SK-N-SH treated with all-trans-retinoic acid at 6 μM for 48 hours (cell line): ENCODE measurements at regions not wholly inside any gene's neighbourhood (a gene's known extent, or its start where the extent isn't known, plus 50 kb on each side); places are given as distances from the start of the nearest gene placed in this dataset.

ENCODE experiments used
- ATAC-seq: fragments of 200-7000 bp; cut with Tn5 transposase; 3 replicates; pipeline ENCODE4 v1.9.1; 2020; ENCODE audit warnings: mild to moderate bottlenecking, moderate library complexity
- ARNTL ChIP-seq: fragments of 450-650 bp; formaldehyde crosslinking; IDR thresholded peaks from 2 replicates; pipeline ENCODE4 v1.5.0; 2020; ENCODE audit warnings: low read depth, mild to moderate bottlenecking, moderate library complexity, borderline replicate concordance
- CREB5 ChIP-seq: fragments of 250-450 bp; sonication (Bioruptor Pico); IDR thresholded peaks from 2 replicates; pipeline ENCODE4 v1.5.1; 2020; ENCODE audit warnings: low read depth, mild to moderate bottlenecking, moderate library complexity
- CSDC2 ChIP-seq: fragments of 250-450 bp; sonication (Bioruptor Pico); IDR thresholded peaks from 2 replicates; pipeline ENCODE4 v1.5.0; 2020; ENCODE audit warnings: mild to moderate bottlenecking, moderate library complexity
- CSRNP3 ChIP-seq: fragments of 250-450 bp; sonication (Bioruptor Pico); IDR thresholded peaks from 2 replicates; pipeline ENCODE4 v1.5.1; 2021; ENCODE audit warnings: mild to moderate bottlenecking, moderate library complexity
- ESRRG ChIP-seq: fragments of 250-450 bp; sonication (Bioruptor Pico); IDR thresholded peaks from 2 replicates; pipeline ENCODE4 v1.6.1; 2021; ENCODE audit warnings: mild to moderate bottlenecking
- GLIS3 ChIP-seq: fragments of 250-450 bp; sonication (Bioruptor Pico); IDR thresholded peaks from 2 replicates; pipeline ENCODE4 v1.5.0; 2020; ENCODE audit warnings: mild to moderate bottlenecking, moderate library complexity
- ISL1 ChIP-seq: fragments of 250-450 bp; sonication (Bioruptor Pico); IDR thresholded peaks from 2 replicates; pipeline ENCODE4 v2.1.2; 2022; ENCODE audit warnings: mild to moderate bottlenecking, moderate library complexity
- OSR1 ChIP-seq: fragments of 250-450 bp; sonication (Bioruptor Pico); IDR thresholded peaks from 2 replicates; pipeline ENCODE4 v1.8.0; 2022; ENCODE audit warnings: moderate library complexity, mild to moderate bottlenecking, inconsistent platforms
- PATZ1 ChIP-seq: fragments of 250-450 bp; sonication (Bioruptor Pico); IDR thresholded peaks from 2 replicates; pipeline ENCODE4 v1.8.0; 2020; ENCODE audit warnings: mild to moderate bottlenecking, moderate library complexity, borderline replicate concordance
- PPARA ChIP-seq: fragments of 250-450 bp; sonication (Bioruptor Pico); IDR thresholded peaks from 2 replicates; pipeline ENCODE4 v1.5.0; 2020; ENCODE audit warnings: mild to moderate bottlenecking, borderline replicate concordance
- RARB ChIP-seq: fragments of 250-450 bp; sonication (Bioruptor Pico); IDR thresholded peaks from 2 replicates; pipeline ENCODE4 v1.8.0; 2021; ENCODE audit warnings: mild to moderate bottlenecking, moderate library complexity
- TOX ChIP-seq: fragments of 250-450 bp; sonication (Bioruptor Pico); IDR thresholded peaks from 2 replicates; pipeline ENCODE4 v1.8.0; 2021; ENCODE audit warnings: mild to moderate bottlenecking, moderate library complexity, borderline replicate concordance
- TSHZ2 ChIP-seq: fragments of 250-450 bp; sonication (Bioruptor Pico); IDR thresholded peaks from 2 replicates; pipeline ENCODE4 v1.5.0; 2020; ENCODE audit warnings: mild to moderate bottlenecking, moderate library complexity
- ZFP3 ChIP-seq: fragments of 250-450 bp; sonication (Bioruptor Pico); IDR thresholded peaks from 2 replicates; pipeline ENCODE4 v1.5.0; 2020; ENCODE audit warnings: mild to moderate bottlenecking, moderate library complexity
- ZFP30 ChIP-seq: fragments of 450-650 bp; formaldehyde crosslinking; IDR thresholded peaks from 2 replicates; pipeline ENCODE4 v1.5.0; 2022; ENCODE audit warnings: mild to moderate bottlenecking, moderate library complexity
- ZNF565 ChIP-seq: fragments of 450-650 bp; formaldehyde crosslinking; conservative IDR thresholded peaks from 2 replicates; pipeline ENCODE4 v1.5.0; 2020; ENCODE audit warnings: low read depth, mild to moderate bottlenecking, moderate library complexity
- ZNF70 ChIP-seq: fragments of 450-650 bp; formaldehyde crosslinking; IDR thresholded peaks from 2 replicates; pipeline ENCODE4 v1.5.0; 2020; ENCODE audit warnings: mild to moderate bottlenecking, moderate library complexity

GRCh38 chr2:219830353-219830738 is 202.9 kb downstream of the SLC4A3 start:
- no peak for ATAC-seq

GRCh38 chr2:219831957-219832356 is 204.5 kb downstream of the SLC4A3 start:
- TF ChIP-seq ZFP30 (CRISPR knock-in tag) (no peak), CSDC2 (CRISPR knock-in tag) (no peak), ISL1 (CRISPR knock-in tag) (no peak), GLIS3 (CRISPR knock-in tag) (no peak), ZNF565 (no peak)
- ATAC-seq = no peak

More at GRCh38 chr2:219830353-219830738, 202.9 kb downstream of the SLC4A3 start:
- TF ChIP-seq OSR1 (CRISPR knock-in tag) (no peak), ZFP30 (CRISPR knock-in tag) (no peak), CSRNP3 (CRISPR knock-in tag) (no peak), TSHZ2 (CRISPR knock-in tag) (no peak), ZNF70 (no peak), ZFP3 (CRISPR knock-in tag) (no peak), CSDC2 (CRISPR knock-in tag) (no peak), PPARA (CRISPR knock-in tag) (no peak), ZNF565 (no peak), CREB5 (CRISPR knock-in tag) (no peak), PATZ1 (CRISPR knock-in tag) (no peak), TOX (CRISPR knock-in tag) (no peak)

GRCh38 chr2:219832904-219833303 is 205.5 kb downstream of the SLC4A3 start:
- TF ChIP-seq CREB5 (CRISPR knock-in tag) (no peak), OSR1 (CRISPR knock-in tag) (no peak), CSDC2 (CRISPR knock-in tag) (no peak), ESRRG (CRISPR knock-in tag) (no peak), RARB (CRISPR knock-in tag) (no peak), CSRNP3 (CRISPR knock-in tag) (no peak), ARNTL (CRISPR knock-in tag) (no peak), TOX (CRISPR knock-in tag) (no peak), GLIS3 (CRISPR knock-in tag) (no peak)
- no peak for ATAC-seq

GRCh38 chr2:219835493-219835892 is 208.1 kb downstream of the SLC4A3 start:
- TF ChIP-seq PPARA (CRISPR knock-in tag) (no peak), ARNTL (CRISPR knock-in tag) (no peak), ZNF70 (no peak), ESRRG (CRISPR knock-in tag) (no peak), OSR1 (CRISPR knock-in tag) (no peak), GLIS3 (CRISPR knock-in tag) (no peak)
- ATAC-seq = no peak
